HG02870 (cell line): ENCODE measurements at regions not wholly inside any gene's neighbourhood (a gene's known extent, or its start where the extent isn't known, plus 50 kb on each side); places are given as distances from the start of the nearest gene placed in this dataset.

ENCODE experiments used
- ATAC-seq: cut with Tn5 transposase; IDR thresholded peaks from one replicate; pipeline ENCODE4 v1.9.1; 2021; ENCODE audit warnings: mild to moderate bottlenecking, moderate library complexity; ENCODE audit not compliant: unreplicated experiment

GRCh38 chr5:133698259-133698554 is 85.9 kb upstream of the FSTL4 start:
- ATAC-seq: no peak

GRCh38 chr5:133697536-133698258 is 85.4 kb upstream of the FSTL4 start:
- no peak for ATAC-seq

GRCh38 chr5:133696782-133697507 is 84.6 kb upstream of the FSTL4 start:
- no peak for ATAC-seq

- ATAC-seq: no peak
These were observed 83.8 kb upstream of the FSTL4 start for GRCh38 chr5:133696006-133696584.

GRCh38 chr5:133694181-133694831 is 82.0 kb upstream of the FSTL4 start:
- no peak for ATAC-seq

- ATAC-seq: no peak
These were observed 79.1 kb upstream of the FSTL4 start for GRCh38 chr5:133691448-133691847.

GRCh38 chr5:133690746-133691145 is 78.4 kb upstream of the FSTL4 start:
- no peak for ATAC-seq

- ATAC-seq: peak; percentile 95
These were observed 76.0 kb upstream of the FSTL4 start for GRCh38 chr5:133688391-133688790.

- ATAC-seq: no peak
These were observed 75.1 kb upstream of the FSTL4 start for GRCh38 chr5:133687212-133688061.

GRCh38 chr5:133686566-133686965 is 74.2 kb upstream of the FSTL4 start:
- no peak for ATAC-seq

- ATAC-seq: no peak
These were observed 73.2 kb upstream of the FSTL4 start for GRCh38 chr5:133685402-133686018.

- no peak for ATAC-seq
These were observed 71.6 kb upstream of the FSTL4 start for GRCh38 chr5:133683646-133684596.

GRCh38 chr5:133682451-133682850 is 70.1 kb upstream of the FSTL4 start:
- no peak for ATAC-seq

- no peak for ATAC-seq
These were observed 69.6 kb upstream of the FSTL4 start for GRCh38 chr5:133681896-133682295.

- ATAC-seq: no peak
These were observed 68.7 kb upstream of the FSTL4 start for GRCh38 chr5:133680830-133681565.

- ATAC-seq: no peak
These were observed 67.2 kb upstream of the FSTL4 start for GRCh38 chr5:133679534-133679933.

GRCh38 chr5:133675376-133676154 is 63.2 kb upstream of the FSTL4 start:
- no peak for ATAC-seq

- ATAC-seq: no peak
These were observed 58.0 kb upstream of the FSTL4 start for GRCh38 chr5:133670336-133670735.
